Spleen (tissue), 7 donors: ENCODE measurements at regions not wholly inside any gene's neighbourhood (a gene's known extent, or its start where the extent isn't known, plus 50 kb on each side); places are given as distances from the start of the nearest gene placed in this dataset.

ENCODE experiments used
- POLR2A ChIP-seq, 3 donors: fragments of 450-650 bp; IDR thresholded peaks; one replicate each; pipeline ENCODE4 v1.5.1; 2017; ENCODE audit warnings: antibody characterized with exemption in 3 of 3, mild to moderate bottlenecking in 1 of 3
- TF ChIP-seq, protein P1 (sequence below), 11 experiments: fragments of 200-600 bp in 7 of 11; fragments of 450-650 bp in 4 of 11; sonication (generic) in 4 of 11; IDR thresholded peaks in 8 of 11; conservative IDR thresholded peaks in 3 of 11; 1 replicate in 7 of 11; 2 replicates in 4 of 11; pipeline versions ENCODE4 v1.4.0 to v1.8.0; 2016 to 2021; ENCODE audit warnings: antibody characterized with exemption in 11 of 11, inconsistent platforms in 4 of 11, mild to moderate bottlenecking in 1 of 11
- donor health status: DM: no; HTN: no; CAD: no; lungs with moderate emphysema.
- donor health status: DM: no; HTN: no; CAD: no.
- donor health status: DM: no; HTN: no; CAD: no.

- TF ChIP-seq, protein P1, sequence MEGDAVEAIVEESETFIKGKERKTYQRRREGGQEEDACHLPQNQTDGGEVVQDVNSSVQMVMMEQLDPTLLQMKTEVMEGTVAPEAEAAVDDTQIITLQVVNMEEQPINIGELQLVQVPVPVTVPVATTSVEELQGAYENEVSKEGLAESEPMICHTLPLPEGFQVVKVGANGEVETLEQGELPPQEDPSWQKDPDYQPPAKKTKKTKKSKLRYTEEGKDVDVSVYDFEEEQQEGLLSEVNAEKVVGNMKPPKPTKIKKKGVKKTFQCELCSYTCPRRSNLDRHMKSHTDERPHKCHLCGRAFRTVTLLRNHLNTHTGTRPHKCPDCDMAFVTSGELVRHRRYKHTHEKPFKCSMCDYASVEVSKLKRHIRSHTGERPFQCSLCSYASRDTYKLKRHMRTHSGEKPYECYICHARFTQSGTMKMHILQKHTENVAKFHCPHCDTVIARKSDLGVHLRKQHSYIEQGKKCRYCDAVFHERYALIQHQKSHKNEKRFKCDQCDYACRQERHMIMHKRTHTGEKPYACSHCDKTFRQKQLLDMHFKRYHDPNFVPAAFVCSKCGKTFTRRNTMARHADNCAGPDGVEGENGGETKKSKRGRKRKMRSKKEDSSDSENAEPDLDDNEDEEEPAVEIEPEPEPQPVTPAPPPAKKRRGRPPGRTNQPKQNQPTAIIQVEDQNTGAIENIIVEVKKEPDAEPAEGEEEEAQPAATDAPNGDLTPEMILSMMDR (IDR thresholded peaks at IDR 0.05 in 8 of 11, conservative IDR thresholded peaks at IDR 0.05 in 3 of 11) = no peak
- TF ChIP-seq POLR2A (IDR thresholded peaks at IDR 0.05) = no peak
Observed at GRCh38 chr10:124294811-124295770, 123.6 kb downstream of the OAT start.
